GM12891 (cell line): ENCODE measurements at regions not wholly inside any gene's neighbourhood (a gene's known extent, or its start where the extent isn't known, plus 50 kb on each side); places are given as distances from the start of the nearest gene placed in this dataset.

ENCODE experiments used
- PAX5 ChIP-seq: IDR thresholded peaks from 2 replicates; pipeline ENCODE4 v1.6.1; 2011; ENCODE audit warnings: low read length, moderate library complexity, mild to moderate bottlenecking; ENCODE audit not compliant: insufficient read depth, severe bottlenecking
- POLR2A ChIP-seq: IDR thresholded peaks from 2 replicates; pipeline ENCODE4 v1.6.1; 2011; ENCODE audit warnings: low read depth, low read length, control low read depth
- POLR2AphosphoS5 ChIP-seq: IDR thresholded peaks from 2 replicates; pipeline ENCODE4 v1.6.1; 2011; ENCODE audit warnings: low read depth, low read length, control low read depth
- POU2F2 ChIP-seq: IDR thresholded peaks from 2 replicates; pipeline ENCODE4 v1.6.1; 2011; ENCODE audit warnings: low read depth, mild to moderate bottlenecking, control low read depth, low read length, moderate library complexity
- SPI1 ChIP-seq: IDR thresholded peaks from 2 replicates; pipeline ENCODE4 v1.6.1; 2011; ENCODE audit warnings: low read depth, low read length, control low read depth
- TAF1 ChIP-seq: IDR thresholded peaks from 2 replicates; pipeline ENCODE4 v1.6.1; 2011; ENCODE audit warnings: low read depth, low read length, control low read depth

GRCh38 chr5:87541033-87541432, 128.3 kb upstream of the CCNH start:
- no peak for TF ChIP-seq POLR2A
- no peak for TF ChIP-seq POU2F2
- no peak for TF ChIP-seq POLR2AphosphoS5
- no peak for TF ChIP-seq SPI1
- no peak for TF ChIP-seq TAF1
- TF ChIP-seq PAX5: no peak
